Activated CD8-positive, alpha-beta T cell treated with anti-CD3 and anti-CD28 coated beads for 36 hours (primary cell): ENCODE measurements at regions not wholly inside any gene's neighbourhood (a gene's known extent, or its start where the extent isn't known, plus 50 kb on each side); places are given as distances from the start of the nearest gene placed in this dataset.

ENCODE experiments used
- ATAC-seq: fragments of 200-7000 bp; cut with Tn5 transposase; one replicate; pipeline ENCODE4 v1.10.0; 2021; ENCODE audit warnings: mild to moderate bottlenecking, moderate library complexity
- CTCF ChIA-PET: fragments of 350-600 bp; sonication (Branson Sonifier 250); formaldehyde crosslinking; loops from one replicate; lab custom pipeline; 2021; ENCODE audit warnings: antibody characterized with exemption; lab: Charles Lee
- POLR2A ChIA-PET: fragments of 350-600 bp; sonication (Branson Sonifier 250); formaldehyde crosslinking; loops from one replicate; lab custom pipeline; 2021; ENCODE audit warnings: antibody characterized with exemption; lab: Charles Lee
- DNase-seq: peaks from one replicate; pipeline ENCODE4 v3.0.0-alpha.2; 2020
- H3K27ac Mint-ChIP-seq: one replicate; pipeline ENCODE4 v1.8.0; 2021; ENCODE audit warnings: mild to moderate bottlenecking, mixed read lengths
- H3K27me3 Mint-ChIP-seq: one replicate; pipeline ENCODE4 v1.8.0; 2021; ENCODE audit warnings: mixed read lengths
- H3K36me3 Mint-ChIP-seq: one replicate; pipeline ENCODE4 v1.8.0; 2021; ENCODE audit warnings: low read depth, mixed read lengths
- H3K4me1 Mint-ChIP-seq: one replicate; pipeline ENCODE4 v1.8.0; 2021; ENCODE audit warnings: low read depth, mixed read lengths
- H3K4me3 Mint-ChIP-seq: one replicate; pipeline ENCODE4 v1.8.0; 2021; ENCODE audit warnings: mild to moderate bottlenecking, moderate library complexity, mixed read lengths
- H3K9me3 Mint-ChIP-seq: one replicate; pipeline ENCODE4 v1.8.0; 2021; ENCODE audit warnings: mixed read lengths
- intact Hi-C: fragments of 100-400 bp; cut with micrococcal nuclease; formaldehyde crosslinking; loops from one replicate; pipeline ENCODE4 v1.10.0; 2022
- TF ChIP-seq, protein P1 (sequence below): fragments of 200-600 bp; IDR thresholded peaks from one replicate; pipeline ENCODE4 v1.8.0; 2022; ENCODE audit warnings: antibody characterized with exemption, mild to moderate bottlenecking

DNA sequence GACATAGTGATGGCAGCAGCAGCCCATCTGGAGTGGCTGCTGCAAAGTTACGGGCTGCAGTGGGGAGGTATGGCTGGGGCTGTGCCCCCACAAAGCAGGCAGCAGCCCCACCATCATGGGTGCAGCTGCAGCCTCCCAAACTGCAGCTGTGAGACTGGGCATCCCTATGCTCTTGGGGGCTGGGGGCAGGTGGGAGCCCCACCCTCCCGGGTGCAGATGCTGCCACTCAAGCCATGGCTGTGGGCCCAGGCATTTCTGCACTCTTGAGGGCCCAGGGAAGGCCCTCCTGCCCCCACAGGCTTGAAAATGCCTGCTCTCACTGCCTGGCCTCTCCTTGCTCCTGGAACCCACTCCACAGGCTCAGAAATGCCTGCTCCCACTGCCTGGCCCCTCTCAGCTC, 389.4 kb downstream of the TEX13C start:
- TF ChIP-seq, protein P1, sequence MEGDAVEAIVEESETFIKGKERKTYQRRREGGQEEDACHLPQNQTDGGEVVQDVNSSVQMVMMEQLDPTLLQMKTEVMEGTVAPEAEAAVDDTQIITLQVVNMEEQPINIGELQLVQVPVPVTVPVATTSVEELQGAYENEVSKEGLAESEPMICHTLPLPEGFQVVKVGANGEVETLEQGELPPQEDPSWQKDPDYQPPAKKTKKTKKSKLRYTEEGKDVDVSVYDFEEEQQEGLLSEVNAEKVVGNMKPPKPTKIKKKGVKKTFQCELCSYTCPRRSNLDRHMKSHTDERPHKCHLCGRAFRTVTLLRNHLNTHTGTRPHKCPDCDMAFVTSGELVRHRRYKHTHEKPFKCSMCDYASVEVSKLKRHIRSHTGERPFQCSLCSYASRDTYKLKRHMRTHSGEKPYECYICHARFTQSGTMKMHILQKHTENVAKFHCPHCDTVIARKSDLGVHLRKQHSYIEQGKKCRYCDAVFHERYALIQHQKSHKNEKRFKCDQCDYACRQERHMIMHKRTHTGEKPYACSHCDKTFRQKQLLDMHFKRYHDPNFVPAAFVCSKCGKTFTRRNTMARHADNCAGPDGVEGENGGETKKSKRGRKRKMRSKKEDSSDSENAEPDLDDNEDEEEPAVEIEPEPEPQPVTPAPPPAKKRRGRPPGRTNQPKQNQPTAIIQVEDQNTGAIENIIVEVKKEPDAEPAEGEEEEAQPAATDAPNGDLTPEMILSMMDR = no peak
- H3K27ac Mint-ChIP-seq = no peak overlapping the region
- no peaks in the 10 kb centered on the region for H3K4me1 Mint-ChIP-seq
- CTCF ChIA-PET = no interaction called here
- no peaks in the 10 kb centered on the region for H3K27me3 Mint-ChIP-seq
- ATAC-seq = no peak
- no peaks in the 10 kb centered on the region for H3K9me3 Mint-ChIP-seq
- no peaks in the 10 kb centered on the region for H3K36me3 Mint-ChIP-seq
- intact Hi-C loops = no loop called here
- POLR2A ChIA-PET = no interaction called here
- H3K4me3 Mint-ChIP-seq = no peak overlapping the region
- no peak for DNase-seq

DNA sequence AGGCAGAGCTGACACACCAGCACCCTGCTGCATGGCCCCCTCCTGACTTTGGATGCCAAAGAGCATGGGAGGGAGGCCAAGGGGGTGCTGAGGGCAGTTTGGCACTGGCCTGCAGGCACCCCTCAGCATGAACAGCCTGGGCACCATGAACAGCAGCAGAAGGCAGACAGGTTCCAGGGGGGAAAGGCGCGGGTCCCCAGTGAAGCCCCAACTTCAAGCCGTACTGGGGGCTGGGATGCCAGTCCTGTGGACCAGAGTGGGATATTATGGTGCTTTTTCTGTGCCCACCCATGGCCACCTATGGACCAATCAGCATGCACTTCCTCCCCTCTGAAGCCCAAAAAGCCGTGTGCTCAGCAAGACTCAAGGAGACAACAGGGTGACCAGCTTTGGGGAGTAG, 389.9 kb downstream of the TEX13C start:
- ATAC-seq = no peak
- intact Hi-C loops = no loop called here
- Mint-ChIP-seq H3K4me1 (no peaks in the 10 kb centered on the region), H3K27me3 (no peaks in the 10 kb centered on the region), H3K36me3 (no peaks in the 10 kb centered on the region), H3K9me3 (no peaks in the 10 kb centered on the region), H3K27ac (no peak overlapping the region), H3K4me3 (no peak overlapping the region)
- DNase-seq = no peak
- TF ChIP-seq, protein P1 = no peak
- POLR2A ChIA-PET = interaction anchor here (0.7 kb wide), 1 partner anchor 37 kb away, joined by 3 read pairs; no protein-coding TSS in a partner anchor
- CTCF ChIA-PET = no interaction called here

DNA sequence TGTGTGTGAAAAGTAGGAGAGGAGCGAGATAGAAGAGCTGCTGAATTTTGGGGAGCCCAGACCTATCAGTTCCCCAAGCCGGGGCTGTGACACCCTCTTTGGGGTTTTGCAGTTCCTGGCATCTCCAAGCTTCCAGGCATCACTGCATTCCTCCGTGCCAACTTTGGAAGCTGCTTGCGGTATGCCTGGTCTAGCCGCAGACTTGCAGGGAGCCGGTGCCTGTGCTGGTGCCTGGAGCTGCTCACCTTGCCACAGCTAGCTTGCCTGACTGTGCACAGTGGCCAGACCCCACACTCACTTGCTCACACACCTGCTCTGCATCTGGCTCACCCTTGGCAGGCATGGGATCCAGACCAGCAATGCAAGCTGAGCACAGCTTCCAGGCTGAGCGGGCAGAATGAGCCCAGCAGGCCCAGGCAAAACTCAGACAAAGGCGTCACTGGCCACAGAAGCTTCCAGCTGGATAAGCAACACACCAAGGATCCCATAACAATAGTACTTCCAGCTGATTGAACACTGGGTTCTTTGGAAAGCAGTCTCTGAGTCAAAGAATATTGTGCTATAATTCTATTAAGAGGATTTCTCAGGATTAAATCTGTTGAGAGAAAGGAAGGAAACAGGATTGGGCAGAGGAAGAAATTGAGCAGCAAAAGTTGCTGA, 390.9 kb downstream of the TEX13C start:
- Mint-ChIP-seq H3K36me3 (no peaks in the 10 kb centered on the region), H3K4me3 (no peak overlapping the region), H3K27ac (no peak overlapping the region), H3K27me3 (no peaks in the 10 kb centered on the region), H3K9me3 (no peaks in the 10 kb centered on the region), H3K4me1 (no peaks in the 10 kb centered on the region)
- CTCF ChIA-PET = no interaction called here
- TF ChIP-seq, protein P1 = no peak
- DNase-seq (no peak), ATAC-seq (no peak)
- intact Hi-C loops = no loop called here
- POLR2A ChIA-PET = interaction anchor here (0.7 kb wide), 1 partner anchor 36 kb away, joined by 3 read pairs; no protein-coding TSS in a partner anchor

DNA sequence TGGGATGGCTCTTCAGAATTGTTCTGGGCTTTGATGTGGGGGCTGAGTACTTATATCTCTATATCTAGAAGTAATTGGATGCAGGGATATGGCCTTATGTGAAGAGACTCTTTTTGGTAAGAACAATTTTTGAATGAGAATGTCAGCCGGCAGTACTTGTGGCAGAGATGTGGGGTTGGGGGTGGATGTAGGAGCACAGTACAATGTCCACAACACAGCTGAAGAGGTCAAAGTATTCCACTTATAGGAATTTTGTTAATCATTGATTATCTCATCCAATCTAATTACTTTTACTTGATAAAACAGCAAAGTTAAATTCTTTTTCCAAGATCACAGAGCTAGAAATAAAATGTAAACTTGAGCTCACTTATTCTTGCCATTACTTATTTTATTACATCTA, 391.4 kb downstream of the TEX13C start:
- Mint-ChIP-seq H3K36me3 (no peaks in the 10 kb centered on the region), H3K27ac (no peak overlapping the region), H3K4me1 (no peaks in the 10 kb centered on the region), H3K9me3 (no peaks in the 10 kb centered on the region), H3K4me3 (no peak overlapping the region), H3K27me3 (no peaks in the 10 kb centered on the region)
- POLR2A ChIA-PET = no interaction called here
- intact Hi-C loops = no loop called here
- TF ChIP-seq, protein P1 = no peak
- DNase-seq (no peak), ATAC-seq (no peak)
- CTCF ChIA-PET = no interaction called here

DNA sequence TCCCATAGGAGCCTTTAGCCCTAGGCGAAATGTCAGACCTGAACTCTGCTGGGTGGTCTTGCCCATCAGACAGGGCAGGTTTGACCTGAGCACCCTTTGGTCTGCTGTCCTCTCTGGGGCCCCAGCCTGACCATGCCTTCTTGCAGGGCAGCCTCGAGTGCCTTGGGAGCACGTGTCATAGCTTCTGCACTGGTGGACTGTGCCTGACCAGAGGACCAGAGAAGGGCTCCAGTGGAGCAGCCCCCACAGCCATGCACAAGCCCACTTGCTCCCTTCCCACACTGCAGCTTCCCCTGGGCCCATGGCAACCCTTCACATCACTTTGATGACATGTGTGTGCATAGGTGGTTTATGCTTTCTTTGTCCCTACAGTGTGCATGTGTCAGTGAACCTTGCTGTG, 394.0 kb downstream of the TEX13C start:
- Mint-ChIP-seq H3K4me1 (no peaks in the 10 kb centered on the region), H3K9me3 (no peaks in the 10 kb centered on the region), H3K27me3 (no peaks in the 10 kb centered on the region), H3K4me3 (no peak overlapping the region), H3K36me3 (no peaks in the 10 kb centered on the region), H3K27ac (no peak overlapping the region)
- TF ChIP-seq, protein P1 = no peak
- POLR2A ChIA-PET = no interaction called here
- CTCF ChIA-PET = no interaction called here
- DNase-seq = no peak
- no peak for ATAC-seq
- intact Hi-C loops = no loop called here
